IPS-NIHi11 (cell line): ENCODE measurements at regions not wholly inside any gene's neighbourhood (a gene's known extent, or its start where the extent isn't known, plus 50 kb on each side); places are given as distances from the start of the nearest gene placed in this dataset.
"Not testable (repeated sequence)": the region's sequence is repeated elsewhere in the genome, so short reads cannot be mapped to it uniquely, and the experiment has no call there.

Experiments used
- DNase-seq: peaks from one replicate; pipeline ENCODE4 v3.0.0; 2012; ENCODE audit warnings: mixed read lengths, low spot score

DNA sequence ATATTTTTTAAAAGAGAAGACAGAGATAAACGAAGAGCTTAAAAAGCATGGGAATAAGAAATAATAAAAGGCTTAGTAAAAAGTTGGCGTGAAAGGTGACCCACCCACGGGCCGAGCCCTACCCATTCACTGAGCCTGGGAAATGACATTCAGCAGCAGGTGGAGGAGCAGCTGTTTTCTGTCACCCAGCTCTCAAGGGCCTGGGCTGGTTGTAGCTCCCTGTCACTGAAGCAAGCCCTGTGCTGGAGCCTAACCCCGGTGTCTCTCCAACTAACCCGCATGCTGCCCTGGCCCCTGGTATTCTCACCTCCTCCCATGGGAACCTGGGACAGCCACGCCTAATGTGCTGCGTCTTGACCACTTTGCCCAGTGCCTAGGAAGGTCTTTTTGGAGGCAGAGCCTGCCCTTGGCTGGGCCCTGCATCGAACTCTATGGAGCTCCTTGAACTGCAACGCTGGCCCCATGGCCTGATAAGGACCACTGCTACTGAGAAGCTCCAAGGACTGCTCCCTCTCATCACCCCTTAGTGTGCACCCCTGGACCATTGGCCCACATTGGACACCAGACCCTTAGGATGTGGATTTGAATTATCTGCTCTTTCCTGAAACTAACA is 68.8 kb upstream of the IYD start:
- DNase-seq, result no peak

DNA sequence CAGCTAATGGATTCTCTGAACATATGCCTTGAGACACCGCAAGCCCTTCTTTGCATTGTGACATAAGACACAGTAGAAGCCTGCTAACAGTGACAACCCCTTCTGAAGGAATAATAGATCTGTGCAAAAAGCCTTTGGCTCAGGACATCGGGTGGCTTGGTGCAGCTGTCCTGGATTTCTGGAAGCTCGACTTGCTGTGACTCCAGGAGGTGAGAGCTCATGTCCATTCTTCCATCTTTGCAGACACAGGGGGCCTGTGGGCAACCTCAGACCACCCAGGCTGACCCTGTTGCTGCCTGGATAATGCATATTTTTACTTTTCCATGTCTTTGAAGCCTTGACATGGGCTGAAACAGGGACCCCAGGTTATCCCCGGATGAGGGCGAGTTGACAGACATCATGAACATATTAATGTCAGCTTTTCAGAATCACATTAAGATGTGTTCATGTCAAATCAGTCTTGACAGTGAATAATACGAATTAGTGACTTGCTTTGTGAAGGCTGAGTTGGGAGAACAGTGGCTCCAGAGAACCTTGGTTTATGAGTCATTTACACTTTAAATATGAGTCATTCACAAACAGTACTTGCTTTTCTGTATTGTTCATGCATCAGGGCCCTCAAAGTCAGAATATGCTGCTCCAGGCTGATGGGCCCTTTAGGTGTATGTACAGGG is 66.8 kb upstream of the IYD start:
- DNase-seq, result peak; percentile 36

- DNase-seq, result no peak
Observed at GRCh38 chr6:150302520-150303176, 66.2 kb upstream of the IYD start.

GRCh38 chr6:150303256-150303655 is 65.6 kb upstream of the IYD start:
- no peak for DNase-seq

DNA sequence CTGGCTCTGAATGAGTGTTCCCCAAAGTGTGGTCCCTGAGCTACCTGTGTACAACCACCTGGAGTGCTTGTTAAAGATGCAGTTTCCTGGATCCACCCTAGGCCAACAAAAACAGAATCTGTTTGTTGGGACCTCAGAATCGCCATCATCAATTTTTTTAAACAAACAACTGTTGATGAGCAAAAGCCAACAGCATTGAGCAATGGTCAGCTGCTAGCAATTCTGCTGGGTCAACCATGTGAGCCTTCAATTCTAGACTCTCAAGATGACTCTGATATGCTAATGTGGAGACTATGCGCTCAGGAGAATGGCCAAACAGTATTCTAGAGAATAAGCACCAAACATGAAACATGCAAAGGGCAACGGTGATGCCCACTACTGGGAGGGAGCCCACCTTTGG is 64.4 kb upstream of the IYD start:
- no peak for DNase-seq

GRCh38 chr6:150306290-150306689 is 62.5 kb upstream of the IYD start:
- DNase-seq, result no peak

DNA sequence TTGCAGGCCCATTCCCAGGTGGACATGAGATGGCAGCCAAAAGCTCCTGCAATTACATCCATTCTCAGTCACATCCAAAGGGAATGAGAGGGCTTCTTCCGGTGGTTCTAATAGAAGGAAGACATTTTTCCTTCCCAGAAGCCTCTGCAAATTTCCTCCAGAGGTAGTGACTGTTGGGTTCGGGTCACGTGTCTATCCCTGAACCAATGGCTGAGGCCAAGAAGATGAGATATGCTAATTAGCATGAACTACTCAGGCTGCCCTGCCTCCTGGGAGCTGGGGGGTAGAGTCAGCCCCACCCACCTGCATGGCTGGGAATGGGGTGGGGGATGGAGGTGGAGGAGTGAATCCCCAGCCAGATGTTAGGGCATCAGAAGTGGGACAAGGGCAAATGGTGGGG is 61.3 kb upstream of the IYD start:
- DNase-seq, result peak; percentile 24

DNA sequence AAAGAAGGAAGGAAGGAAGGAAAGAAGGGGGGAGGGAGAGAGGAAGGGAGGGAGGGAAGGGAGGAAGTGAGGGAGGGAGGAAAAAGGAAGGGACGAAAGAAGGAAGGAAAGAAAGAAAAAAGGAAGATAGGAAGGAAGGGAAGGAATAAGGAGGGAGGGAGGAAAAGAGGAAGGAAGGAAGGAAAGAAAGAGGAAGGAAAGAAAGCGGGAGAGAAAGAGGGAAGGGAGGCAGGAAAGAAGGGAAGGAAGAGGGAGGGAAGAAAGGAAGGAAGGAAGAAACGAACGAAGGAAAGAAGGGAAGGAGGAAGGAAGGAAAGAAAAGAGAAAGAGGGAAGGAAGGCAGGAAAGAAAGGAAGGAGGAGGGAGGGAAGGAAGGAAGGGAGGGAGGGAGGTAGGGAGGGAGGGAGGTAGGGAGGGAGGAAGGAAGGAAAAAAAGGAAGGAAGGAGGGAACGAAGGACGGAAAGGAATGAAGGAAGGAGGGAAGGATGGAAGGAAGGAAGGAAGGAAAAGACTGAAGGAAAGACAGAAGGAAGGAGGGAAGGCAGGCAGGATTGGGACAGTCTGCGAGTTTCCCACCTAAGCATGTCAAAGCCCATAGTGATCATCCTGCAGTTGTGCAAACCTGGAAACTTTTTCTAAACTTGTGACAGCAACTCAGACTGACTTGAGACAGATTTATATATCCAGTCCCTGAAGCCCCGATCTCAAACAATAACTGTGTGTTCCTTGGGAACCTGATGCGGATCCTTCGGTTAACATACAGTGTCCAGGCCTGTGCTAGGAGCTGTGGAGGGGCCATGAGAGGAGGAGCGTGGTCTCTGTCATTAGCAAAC is 59.8 kb upstream of the IYD start:
- no peak for DNase-seq

- DNase-seq, result no peak
Observed at GRCh38 chr6:150310539-150310938, 58.3 kb upstream of the IYD start.

DNA sequence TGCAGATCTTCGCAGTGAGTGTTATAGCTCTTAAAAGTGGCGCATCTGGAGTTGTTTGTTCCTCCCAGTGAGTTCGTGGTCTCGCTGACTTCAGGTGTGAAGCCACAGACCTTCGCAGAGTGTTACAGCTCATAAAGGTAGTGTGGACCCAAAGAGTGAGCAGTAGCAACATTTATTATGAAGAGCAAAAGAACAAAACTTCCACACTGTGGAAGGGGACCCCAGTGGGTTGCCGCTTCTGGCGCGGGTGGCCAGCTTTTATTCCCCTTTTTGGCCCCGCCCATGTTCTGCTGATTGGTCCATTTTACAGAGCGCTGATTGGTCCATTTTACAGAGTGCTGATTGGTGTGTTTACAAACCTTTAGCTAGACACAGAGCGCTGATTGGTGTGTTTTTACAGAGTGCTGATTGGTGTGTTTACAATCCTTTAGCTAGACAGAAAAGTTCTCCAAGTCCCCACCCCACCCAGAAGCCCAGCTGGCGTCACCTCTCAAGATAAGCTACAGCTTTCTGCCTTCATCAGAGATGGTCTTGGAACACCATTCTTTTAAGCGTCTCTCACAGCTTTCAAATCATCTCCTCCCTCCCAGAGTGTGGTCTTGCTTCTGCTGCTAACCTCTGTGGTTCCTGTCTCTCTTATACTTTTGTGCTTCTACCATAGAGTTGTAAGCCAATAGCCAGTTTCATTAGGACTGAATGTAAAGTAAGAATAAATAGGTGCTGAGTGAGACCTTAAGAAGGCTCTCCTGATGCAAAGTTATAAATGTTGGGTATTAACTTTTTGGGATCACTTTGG is 57.5 kb upstream of the IYD start:
- not testable (repeated sequence) for DNase-seq

- DNase-seq, result no peak
Observed at GRCh38 chr6:150312395-150312794, 56.4 kb upstream of the IYD start.

DNA sequence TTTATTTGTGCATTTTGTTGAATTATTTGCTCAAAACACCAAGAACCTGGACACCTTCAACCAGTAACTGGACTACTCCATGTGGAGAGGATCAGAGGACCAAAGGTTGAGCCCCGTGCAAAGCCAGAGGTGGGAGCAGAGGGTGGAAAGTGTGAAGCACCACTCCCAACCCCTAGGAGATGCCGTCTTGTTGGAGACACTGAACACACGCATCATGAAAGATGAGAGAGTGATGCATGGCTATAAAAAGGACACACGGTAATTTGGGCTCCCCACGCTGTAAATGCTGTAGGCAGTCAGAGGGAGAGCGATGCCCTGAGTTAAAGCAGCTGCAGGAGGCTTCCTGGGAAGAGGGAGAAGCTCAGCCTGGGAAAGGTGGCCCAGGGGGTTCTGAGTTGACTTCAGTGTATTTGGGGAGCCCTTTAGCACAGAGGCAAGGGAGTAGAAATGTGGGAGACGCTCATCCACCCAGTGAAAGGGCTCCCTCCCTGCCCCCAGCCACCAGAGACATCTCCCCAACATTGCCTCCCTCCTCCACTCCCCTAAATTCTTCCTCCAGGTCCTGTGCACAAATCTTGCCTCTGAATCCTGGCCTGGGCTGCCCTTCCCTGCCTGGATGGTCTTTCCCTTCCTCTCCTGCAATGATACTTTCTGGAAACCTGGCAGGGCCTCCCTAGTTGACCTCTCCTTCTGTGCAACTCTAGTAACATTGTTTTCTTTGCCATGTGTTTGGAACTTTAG is 55.8 kb upstream of the IYD start:
- no peak for DNase-seq

DNA sequence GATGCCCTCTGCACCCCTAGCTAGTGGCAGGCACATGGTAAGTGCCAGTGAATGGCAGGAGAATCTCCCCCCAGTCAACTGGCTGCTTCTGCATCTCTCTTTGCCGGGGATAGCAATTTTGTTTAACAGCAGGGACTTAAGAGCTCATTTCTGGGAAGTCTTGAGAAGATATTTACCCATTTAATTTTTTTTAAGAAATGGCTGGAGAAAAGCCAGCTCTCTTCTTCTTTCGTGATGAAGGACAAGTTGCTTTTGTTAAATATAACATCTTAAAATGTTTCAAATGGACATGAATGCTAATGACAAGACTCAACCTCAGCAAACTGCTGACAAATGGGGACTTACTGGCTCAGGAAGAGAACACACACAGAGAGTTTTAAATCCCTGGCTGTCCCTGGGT is 55.0 kb upstream of the IYD start:
- no peak for DNase-seq

- no peak for DNase-seq
Observed at GRCh38 chr6:150314230-150315188, 54.3 kb upstream of the IYD start.

DNA sequence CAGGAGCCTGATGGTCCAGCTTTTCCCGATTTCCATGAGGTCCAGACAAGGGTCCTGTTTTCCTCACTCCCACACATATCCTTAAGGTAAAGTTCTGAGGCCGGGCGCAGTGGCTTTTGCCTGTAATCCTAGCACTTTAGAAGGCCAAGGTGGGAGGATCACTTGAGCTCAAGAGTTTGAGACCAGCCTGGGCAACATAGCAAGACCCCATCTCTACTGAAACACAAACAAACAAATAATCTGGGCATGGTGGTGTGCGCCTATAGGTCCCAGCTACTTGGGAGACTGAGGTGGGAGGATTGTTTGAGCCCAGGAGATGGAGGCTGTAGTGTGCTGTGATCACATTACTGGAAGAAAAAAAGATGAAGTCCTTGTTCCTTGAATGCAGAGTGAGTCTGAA is 53.2 kb upstream of the IYD start:
- no peak for DNase-seq

DNA sequence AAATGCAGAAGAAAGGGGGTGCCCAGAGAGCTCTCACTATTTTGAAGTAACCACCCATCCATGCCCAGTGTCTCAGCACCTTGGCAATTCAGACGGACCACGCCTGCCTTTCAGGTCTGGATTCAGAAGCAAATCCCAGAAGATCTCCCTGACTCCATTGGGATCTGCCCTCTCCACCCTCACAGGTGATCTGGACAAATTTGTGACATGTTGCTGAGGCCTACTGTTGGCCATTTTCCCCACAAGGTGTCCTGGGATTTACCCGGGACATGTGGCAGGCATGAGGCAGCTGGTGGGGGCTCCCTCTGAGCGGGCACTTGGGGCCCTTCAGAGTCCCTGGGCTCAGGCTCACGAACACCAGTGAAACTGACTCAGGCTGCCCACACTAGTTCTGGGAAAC is 51.9 kb upstream of the IYD start:
- DNase-seq, result no peak
